ENCODE measurements at regions not wholly inside any gene's neighbourhood (a gene's known extent, or its start where the extent isn't known, plus 50 kb on each side); places are given as distances from the start of the nearest gene placed in this dataset.
"Not testable (repeated sequence)": the region's sequence is repeated elsewhere in the genome, so short reads cannot be mapped to it uniquely, and the experiment has no call there.

- ATAC-seq (no peak), DNase-seq (no peak)
- no peak overlapping the region for H3K4me3 ChIP-seq
- intact Hi-C loops (cut with DNase I), result no loop called here
- no peaks in the 10 kb centered on the region for H3K36me3 ChIP-seq
- no peaks in the 10 kb centered on the region for H3K27me3 ChIP-seq
- 55% methylated on average over 1 of the region's 1 CpG for WGBS (ENCODE audit: insufficient coverage, low coverage, low lambda C conversion rate, missing lambda C conversion rate)
- H3K9me3 ChIP-seq, result no peaks in the 10 kb centered on the region
- no peak for TF ChIP-seq POLR2A (IDR thresholded peaks at IDR 0.05)
- H3K27ac ChIP-seq, result no peak overlapping the region
- no peaks in the 10 kb centered on the region for H3K4me1 ChIP-seq
Measured at GRCh38 chr3:169020371-169020770, 643.1 kb downstream of the MECOM start.

GRCh38 chr3:169009453-169009852 is 654.1 kb downstream of the MECOM start:
- TF ChIP-seq CTCF (IDR thresholded peaks at IDR 0.05) (no peak), POLR2A (IDR thresholded peaks at IDR 0.05) (no peak)
- H3K27ac ChIP-seq, result no peak overlapping the region

GRCh38 chr3:169008776-169009358 is 654.6 kb downstream of the MECOM start:
- Histone ChIP-seq H3K4me3 (no peak overlapping the region), H3K4me1 (no peaks in the 10 kb centered on the region), H3K36me3 (no peaks in the 10 kb centered on the region), H3K27me3 (no peaks in the 10 kb centered on the region), H3K9me3 (no peaks in the 10 kb centered on the region), H3K27ac (no peak overlapping the region)
- WGBS (ENCODE audit: insufficient coverage, low coverage, low lambda C conversion rate, missing lambda C conversion rate), result 19% methylated on average over 2 of the region's 2 CpGs
- intact Hi-C loops (cut with DNase I), result no loop called here
- DNase-seq (no peak), ATAC-seq (no peak)
- TF ChIP-seq POLR2A (IDR thresholded peaks at IDR 0.05) (no peak), CTCF (IDR thresholded peaks at IDR 0.05) (no peak)

More at GRCh38 chr3:169009453-169009852, 654.1 kb downstream of the MECOM start:
- H3K9me3 ChIP-seq, result no peaks in the 10 kb centered on the region
- no peak for ATAC-seq
- no peaks in the 10 kb centered on the region for H3K27me3 ChIP-seq
- intact Hi-C loops (cut with DNase I), result no loop called here
- no peak for DNase-seq
- H3K4me3 ChIP-seq, result no peak overlapping the region
- H3K36me3 ChIP-seq, result no peaks in the 10 kb centered on the region
- no peaks in the 10 kb centered on the region for H3K4me1 ChIP-seq

GRCh38 chr3:169007145-169007544 is 656.4 kb downstream of the MECOM start:
- H3K4me3 ChIP-seq, result no peak overlapping the region
- H3K36me3 ChIP-seq, result no peaks in the 10 kb centered on the region
- no peak for DNase-seq
- no peak overlapping the region for H3K27ac ChIP-seq
- WGBS (ENCODE audit: insufficient coverage, low coverage, low lambda C conversion rate, missing lambda C conversion rate), result 27% methylated on average over 2 of the region's 2 CpGs
- intact Hi-C loops (cut with DNase I), result no loop called here
- H3K4me1 ChIP-seq, result no peaks in the 10 kb centered on the region
- ATAC-seq, result no peak
- H3K9me3 ChIP-seq, result no peaks in the 10 kb centered on the region
- H3K27me3 ChIP-seq, result no peaks in the 10 kb centered on the region
- TF ChIP-seq CTCF (IDR thresholded peaks at IDR 0.05), result no peak
- no peak for TF ChIP-seq POLR2A (IDR thresholded peaks at IDR 0.05)

GRCh38 chr3:169006398-169006797 is 657.1 kb downstream of the MECOM start:
- H3K9me3 ChIP-seq; intact Hi-C loops (cut with DNase I); H3K27me3 ChIP-seq; H3K4me1 ChIP-seq; ATAC-seq; H3K4me3 ChIP-seq; DNase-seq; H3K36me3 ChIP-seq; H3K27ac ChIP-seq: not testable (repeated sequence)
- no CpG with 5 or more reads among the region's 5 CpGs for WGBS (ENCODE audit: insufficient coverage, low coverage, low lambda C conversion rate, missing lambda C conversion rate)

GRCh38 chr3:169002689-169003088 is 660.8 kb downstream of the MECOM start:
- intact Hi-C loops (cut with DNase I), result no loop called here
- H3K4me1 ChIP-seq, result no peaks in the 10 kb centered on the region

More at GRCh38 chr3:169002689-169003088, 660.8 kb downstream of the MECOM start:
- H3K9me3 ChIP-seq, result no peaks in the 10 kb centered on the region
- H3K36me3 ChIP-seq, result no peaks in the 10 kb centered on the region
- no peak overlapping the region for H3K27ac ChIP-seq
- no peak for TF ChIP-seq CTCF (IDR thresholded peaks at IDR 0.05)
- TF ChIP-seq POLR2A (IDR thresholded peaks at IDR 0.05), result no peak
- DNase-seq, result no peak
- H3K27me3 ChIP-seq, result no peaks in the 10 kb centered on the region
- no peak overlapping the region for H3K4me3 ChIP-seq
- no peak for ATAC-seq

Data from right lobe of liver (tissue), 6 donors.